ENCODE measurements at regions not wholly inside any gene's neighbourhood (a gene's known extent, or its start where the extent isn't known, plus 50 kb on each side); places are given as distances from the start of the nearest gene placed in this dataset.

DNA sequence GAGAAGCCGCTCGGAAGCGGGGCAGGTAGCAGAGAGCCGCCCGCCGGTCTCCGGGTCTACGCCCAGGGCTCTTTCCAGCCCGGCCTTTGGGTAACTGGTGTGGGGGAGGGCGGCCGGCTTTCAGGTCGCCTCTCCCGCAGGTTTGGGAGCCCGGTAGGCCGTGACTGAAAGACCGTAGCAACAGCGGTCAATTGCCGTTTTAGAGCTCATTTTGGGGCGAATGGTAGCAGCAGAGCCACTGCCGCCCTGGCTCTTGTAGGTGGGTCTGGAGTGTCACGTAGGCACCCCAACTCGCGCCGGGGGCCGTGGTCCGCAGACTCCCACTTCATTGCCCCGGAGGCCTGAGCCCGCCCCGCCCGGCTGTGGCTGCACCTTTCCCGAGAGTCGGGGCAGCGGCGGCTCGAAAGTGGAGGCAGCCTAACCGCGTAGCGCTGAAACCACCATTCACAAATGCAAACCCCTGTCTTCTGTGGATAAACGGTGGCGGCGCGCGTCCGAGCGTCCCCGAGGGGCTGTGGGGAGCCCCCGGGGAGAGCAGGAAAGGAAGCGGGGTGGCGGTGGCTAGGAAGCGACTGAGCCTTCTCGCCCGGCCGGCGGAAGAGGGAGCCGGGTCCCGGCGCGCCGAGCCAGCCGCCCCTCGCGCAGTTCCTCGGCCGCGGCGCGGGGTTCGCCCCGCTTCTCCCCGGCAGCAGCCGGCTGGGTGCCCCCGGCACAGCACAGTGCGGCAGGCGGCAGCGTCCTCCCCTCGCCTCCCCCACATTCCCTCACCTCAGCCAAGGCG, 2185.1 kb upstream of the TENM3 start:
- DNase-seq (ENCODE audit: low read depth): no peak

DNA sequence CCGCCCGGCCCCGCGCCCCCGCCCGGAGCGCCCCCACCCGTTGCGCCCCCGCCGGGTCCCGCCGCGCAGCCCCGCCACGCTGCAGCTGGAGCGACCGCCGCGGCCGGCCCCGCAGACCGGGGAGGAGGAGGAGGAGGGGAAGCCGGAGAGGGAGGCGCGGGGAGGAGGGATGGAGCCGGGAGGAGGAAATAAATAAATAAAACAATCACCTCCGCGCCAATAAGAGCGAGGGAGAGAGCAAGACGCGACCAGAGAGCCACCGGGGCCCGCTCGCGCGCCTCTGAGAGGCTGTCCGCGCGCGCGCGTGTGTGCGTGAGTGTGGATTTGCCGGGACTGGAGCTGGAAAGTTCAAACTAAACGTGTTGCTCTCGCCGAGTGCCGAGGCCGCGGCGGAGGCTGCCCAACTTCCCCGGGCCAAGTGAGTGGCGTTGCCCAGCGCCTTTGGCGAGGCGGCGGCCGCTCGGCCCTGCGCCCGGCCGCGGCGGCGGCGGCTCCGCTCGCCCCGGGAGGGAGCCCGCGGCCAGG, 2184.4 kb upstream of the TENM3 start:
- DNase-seq (ENCODE audit: low read depth): no peak

DNA sequence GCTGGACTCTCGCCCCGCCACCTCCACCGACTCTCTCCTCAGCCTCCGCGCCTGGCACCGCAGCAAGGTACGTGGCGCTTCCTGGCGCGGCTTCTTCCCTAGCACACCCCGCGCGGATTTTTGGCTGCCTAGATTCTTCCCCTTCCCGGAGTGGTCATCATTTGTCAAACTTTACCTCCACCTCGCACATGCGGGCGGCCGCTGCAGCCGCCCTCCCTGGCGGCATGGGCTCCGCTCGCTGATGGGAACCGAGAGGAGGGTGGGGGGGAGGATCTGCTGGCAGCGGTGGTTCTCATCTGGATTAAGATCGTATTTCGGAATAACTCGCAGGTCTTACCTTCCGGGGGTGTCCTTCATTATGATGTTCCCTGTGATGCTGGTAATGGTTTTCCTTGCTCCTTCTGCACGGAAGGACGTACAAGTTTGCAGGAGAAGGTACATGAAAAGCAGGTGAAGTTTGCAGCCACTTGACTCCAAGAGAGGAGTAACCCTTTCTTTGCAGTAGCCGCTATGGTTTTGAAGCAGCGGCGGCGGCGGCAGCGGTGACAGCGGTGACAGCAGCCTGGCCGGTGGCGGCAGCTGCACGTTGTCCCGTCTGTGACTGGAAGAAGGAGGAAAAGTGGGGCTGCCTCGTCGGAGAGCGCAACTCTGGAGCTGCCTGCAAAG, 2183.9 kb upstream of the TENM3 start:
- DNase-seq (ENCODE audit: low read depth): no peak

DNA sequence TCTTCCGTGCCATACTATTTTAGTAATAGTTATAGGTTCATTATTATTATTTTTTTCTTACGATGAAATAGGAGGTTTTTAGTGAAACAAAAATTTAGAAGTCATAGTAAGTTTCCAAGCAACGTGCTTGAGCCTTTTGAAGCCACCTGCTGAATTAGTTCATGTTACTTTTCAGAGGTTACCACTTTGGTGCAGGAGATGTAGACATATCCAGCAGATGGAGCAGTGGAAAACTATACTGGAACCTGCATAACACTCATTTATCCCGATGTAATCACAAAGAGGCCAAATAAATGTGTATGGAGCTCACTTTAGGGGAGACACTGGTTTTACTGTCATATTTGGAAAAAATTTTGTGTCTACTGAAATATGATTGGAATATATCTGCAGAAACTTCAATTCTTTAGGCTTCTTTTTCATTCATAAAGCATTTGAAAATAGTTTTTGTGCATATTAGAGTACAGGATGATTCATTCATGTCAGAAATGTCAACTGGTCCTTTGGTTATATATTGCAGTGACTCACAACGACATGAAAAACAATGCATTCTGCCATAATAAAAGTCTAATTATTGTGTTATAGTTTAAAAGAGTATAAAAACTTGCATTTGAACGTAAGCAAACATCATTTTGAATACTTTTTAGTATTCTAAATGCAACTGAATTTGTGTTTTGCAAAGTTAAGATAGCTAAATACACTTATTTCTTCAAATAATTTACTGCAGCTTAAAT, 2182.9 kb upstream of the TENM3 start:
- DNase-seq (ENCODE audit: low read depth): no peak

DNA sequence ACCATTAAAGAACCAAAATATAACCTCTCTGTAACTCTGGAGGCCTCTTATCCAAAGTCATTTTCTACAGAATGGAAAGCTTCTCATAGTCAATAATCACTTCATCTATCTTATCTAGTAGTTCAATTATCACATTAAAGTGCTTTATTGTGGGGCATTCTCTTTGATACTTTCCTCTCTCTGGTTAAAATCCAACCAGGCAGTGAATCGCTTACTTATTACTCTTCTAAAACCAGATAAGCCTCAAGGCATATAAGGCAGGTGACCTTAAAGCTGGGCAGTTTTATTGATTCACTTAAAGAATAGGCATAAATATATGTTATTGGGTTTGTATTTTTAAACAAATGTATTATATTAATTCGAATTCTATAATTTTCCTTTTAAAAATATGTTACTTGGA, 2162.1 kb upstream of the TENM3 start:
- no peak for DNase-seq (ENCODE audit: low read depth)

DNA sequence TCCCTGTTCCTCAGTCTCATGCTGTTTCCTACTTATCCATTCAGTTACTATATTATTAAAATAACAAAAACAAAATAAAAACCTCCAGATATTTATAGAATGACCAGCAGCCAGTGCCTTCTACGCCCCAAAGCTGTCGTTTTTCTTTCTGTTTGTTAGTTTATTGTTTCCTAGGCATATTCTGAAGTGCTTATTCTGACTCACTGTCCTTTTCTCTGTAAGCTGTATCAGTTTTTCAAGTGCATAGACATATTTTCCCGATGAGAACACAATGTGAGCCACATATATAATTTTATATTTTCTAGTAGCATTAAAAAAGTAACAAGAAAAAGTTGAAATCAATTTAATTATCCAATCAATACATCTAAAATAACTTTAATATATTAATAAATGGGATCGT, 2158.6 kb upstream of the TENM3 start:
- no peak for DNase-seq (ENCODE audit: low read depth)

DNA sequence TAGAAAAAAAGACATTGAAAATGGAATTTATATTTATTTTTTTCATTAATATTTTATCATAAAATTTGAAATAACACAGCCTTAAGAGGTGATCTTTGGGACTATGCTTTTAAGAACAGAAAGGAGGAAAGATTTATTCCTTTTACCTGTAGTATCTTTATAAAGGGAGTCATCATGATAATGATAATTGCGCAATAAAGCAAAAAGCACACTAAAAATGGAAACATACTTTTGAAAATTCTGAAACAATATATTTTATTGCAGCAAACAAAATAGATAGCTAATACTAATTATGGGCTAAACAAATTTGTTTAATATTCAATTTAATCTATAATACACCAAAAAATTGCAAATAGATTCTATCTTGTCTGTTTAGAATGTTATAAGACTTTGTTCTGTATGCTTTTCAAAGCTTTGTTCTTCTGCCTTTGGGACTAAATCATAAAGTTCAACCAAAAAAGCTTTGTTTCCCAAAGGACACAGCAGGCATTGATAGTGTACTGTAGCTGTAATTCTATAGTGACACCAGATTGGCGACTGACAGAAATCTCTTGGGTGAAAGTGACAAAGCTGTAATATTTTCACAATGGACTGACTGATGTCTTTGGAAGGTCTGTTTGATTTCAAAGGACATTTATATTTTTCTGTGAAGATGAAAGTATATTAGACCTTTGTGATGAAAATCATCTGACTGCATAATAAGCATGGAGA, 2156.6 kb upstream of the TENM3 start:
- no peak for DNase-seq (ENCODE audit: low read depth)

DNA sequence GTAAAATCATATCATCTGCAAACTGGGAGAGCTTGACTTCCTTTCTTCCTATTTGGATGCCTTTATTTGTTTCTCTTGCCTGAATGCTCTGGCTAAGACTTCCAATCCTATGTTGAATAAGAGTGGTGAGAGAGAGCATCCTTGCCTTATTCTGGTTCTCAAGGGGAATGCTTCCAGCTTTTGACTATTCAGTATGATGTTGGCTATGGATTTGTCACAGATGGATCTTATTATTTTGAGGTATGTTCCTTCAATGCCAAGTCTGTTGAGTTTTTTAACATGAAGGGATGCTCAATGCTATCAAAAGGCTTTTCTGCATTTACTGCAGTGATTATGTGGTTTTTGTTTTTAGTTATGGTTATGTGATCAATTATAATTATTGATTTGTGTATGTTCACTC, 2144.6 kb upstream of the TENM3 start:
- DNase-seq (ENCODE audit: low read depth): no peak

DNA sequence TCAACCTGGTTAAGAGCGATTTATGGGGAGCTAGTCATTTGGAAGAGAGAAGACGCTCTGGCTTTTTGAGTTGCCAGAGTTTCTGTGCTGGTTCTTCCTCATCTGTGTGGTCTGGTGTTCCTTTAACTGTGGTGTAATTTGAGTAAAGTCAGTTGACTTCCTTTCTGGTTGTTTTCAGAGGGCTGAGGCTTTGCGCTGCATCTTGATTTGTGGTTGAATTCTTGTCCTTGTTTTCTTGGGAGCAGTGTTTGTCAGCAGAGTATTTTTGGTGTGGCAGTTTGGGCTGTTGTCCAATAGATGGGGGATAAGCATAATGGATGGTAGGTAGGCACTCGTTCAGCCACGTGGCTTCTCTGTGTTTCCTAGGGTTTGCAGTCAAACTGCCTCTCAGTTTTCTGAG, 2143.2 kb upstream of the TENM3 start:
- DNase-seq (ENCODE audit: low read depth): no peak

DNA sequence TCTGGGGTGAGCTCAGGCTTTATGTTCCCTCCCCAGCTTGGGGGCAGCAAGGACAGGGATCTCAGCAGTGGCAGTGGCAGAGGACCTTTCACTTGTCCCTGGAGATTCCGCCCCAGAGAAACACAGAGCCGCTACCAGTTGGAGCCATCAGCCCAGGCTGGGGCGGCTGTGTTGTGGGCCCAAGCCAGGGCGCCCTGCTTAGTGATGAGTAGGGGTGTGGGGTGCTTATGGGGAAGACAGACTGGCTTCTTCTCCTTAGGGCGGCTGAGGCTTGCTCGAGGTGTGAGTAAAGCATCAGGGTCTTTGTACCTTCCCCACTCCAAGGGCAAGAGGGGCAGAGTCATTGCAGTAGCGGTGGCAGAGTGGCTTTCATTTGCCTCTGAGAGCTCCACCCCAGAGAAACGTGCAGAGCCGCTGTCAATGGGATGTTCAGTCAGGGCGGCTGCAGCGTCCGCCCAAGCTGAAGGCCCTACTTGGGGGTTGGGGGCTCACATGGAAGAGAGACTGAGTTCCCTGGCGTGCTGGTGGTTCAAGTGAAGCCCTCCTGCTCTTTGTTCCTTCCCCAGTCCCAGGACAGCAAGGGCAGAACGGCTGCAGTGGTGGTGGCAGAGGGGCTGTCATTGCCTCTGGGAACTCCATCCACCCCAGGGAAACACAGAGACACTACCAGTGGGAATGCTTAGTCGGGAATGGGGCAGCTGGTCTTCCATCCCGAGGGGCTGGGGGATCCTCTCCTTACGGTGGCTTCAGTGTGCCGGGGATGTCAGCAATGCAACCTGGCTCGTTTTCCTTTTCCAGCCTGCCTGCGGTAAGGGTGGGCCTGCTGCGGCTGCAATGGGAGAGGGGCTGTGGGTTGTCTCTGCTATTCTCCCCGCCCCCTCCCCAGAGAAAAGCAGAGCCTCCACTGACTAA, 2142.5 kb upstream of the TENM3 start:
- DNase-seq (ENCODE audit: low read depth): no peak

DNA sequence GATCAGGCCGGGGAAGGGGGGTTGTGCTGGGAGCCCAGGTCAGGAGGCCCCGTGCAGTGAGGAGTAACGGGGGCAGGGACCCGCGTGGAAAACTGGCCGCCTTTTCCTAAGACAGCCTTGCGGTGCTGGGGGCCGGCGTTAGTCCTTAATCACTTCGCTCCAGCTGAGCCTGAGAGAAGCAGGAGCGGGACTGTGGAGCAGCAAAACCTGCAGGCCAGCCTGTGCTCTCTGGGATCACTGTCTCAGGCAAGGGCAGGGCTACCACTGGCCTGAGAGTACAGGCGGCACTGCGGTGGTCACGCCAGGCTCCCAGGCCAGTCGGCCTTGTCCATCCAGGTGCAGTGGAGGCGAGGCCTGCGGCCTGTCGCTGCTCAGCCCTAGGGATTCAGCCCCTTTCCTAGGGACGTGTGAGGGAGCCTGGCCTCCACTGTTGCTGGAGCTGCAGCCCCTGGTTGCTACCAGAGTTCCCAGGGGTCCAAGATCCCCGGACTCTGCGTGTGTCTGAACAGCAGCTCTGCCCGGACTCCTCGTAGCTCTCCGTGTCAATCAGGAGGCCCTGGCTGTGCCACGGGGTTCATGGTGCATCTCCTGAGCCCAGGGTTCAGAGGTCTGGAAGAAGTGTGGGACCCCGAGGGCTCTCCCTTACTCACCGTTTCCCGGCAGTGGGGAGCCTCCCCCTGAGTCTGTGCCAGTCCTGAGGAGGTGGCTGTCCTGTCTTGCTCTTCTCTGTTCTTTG, 2141.7 kb upstream of the TENM3 start:
- DNase-seq (ENCODE audit: low read depth): no peak

DNA sequence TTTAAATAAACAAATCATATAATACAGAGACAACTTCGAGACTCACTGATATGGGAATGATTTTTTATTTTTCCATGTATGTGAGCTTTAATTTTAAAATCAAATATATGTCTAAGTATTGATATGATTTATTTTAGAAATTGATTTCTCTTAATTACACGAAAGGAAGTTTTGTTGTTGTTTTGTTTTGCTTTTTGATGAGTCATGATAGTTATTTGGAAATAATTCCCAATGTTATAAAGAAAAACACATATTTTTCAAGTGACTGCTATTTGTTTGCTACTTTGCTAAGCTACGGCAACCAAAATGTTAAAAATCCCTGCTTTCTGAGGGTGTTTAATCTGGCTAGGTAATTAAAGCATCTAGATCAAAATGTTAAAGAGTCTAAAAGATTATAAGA, 2139.4 kb upstream of the TENM3 start:
- DNase-seq (ENCODE audit: low read depth): no peak

DNA sequence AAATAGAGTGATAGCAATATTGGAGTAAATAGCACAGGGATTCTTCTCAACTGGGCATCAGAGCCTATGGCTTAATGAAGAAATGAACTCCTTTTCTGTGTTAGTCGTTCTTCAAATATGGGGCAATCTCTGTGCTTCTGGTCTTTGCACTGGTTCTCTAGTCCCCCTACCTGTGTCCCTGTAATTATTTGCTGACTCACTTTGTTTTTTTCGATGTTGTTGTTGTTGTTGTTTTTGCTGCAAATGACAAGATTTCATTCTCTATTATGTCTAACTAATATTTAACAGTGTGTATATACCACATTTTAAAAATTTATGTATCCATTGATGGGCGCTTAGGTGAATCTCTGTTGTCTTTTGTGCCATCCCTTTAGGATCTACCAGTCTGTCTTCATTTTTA, 2137.8 kb upstream of the TENM3 start:
- DNase-seq (ENCODE audit: low read depth): no peak

DNA sequence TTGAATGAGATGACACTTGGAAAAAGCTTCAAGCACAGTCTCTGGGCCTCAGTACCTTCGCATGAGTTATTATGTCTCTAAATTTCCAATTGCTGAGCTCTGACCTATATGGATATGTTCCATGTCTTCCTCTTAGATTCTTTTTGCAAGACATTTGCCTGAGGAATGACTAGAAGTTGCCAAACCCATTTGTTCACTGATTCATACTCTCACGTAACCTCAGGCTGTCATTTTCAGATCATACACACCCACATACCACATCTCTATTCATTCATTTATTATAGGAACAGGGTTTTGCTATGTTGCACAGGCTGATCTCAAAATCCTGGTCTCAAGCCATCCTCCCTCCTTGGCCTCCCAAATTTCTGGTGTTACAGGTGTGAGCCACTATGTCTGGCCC, 2137.1 kb upstream of the TENM3 start:
- no peak for DNase-seq (ENCODE audit: low read depth)

DNA sequence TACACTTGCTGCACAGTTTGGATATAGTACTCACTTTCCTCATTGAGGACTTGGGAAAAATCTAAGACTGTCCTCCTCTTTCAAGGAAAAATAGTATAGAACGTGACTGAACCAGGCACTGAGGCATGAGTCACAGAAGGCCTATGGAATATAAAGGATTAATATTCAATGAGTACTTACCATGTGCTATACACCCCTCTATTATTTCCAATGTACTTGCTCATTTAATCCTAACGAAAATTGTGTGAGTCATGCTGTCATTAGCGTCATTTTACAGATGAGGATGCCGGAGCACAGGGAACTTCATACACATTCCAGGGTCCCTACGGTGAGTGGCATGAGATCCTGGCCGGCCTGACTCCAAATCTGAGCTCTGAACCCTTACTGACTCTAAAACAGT, 2136.2 kb upstream of the TENM3 start:
- DNase-seq (ENCODE audit: low read depth): no peak

DNA sequence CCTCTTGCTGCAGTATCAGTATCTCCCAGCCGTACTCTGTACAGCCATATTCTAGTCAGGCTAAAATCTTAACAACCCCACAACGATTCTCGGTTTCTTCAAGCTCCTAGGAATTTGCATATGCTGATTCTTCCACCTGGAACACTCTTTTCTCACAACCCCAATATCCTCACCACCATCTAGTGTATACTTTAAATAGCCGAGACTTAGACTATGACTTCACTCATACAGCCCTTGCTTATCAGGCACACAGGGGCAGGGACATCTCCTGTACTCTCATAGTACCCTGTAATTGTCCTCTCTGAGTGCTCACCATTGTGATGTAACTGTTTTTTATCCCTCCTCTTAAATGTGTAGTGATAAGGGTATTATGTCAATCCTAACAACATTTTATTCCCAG, 2126.4 kb upstream of the TENM3 start:
- DNase-seq (ENCODE audit: low read depth): no peak

DNA sequence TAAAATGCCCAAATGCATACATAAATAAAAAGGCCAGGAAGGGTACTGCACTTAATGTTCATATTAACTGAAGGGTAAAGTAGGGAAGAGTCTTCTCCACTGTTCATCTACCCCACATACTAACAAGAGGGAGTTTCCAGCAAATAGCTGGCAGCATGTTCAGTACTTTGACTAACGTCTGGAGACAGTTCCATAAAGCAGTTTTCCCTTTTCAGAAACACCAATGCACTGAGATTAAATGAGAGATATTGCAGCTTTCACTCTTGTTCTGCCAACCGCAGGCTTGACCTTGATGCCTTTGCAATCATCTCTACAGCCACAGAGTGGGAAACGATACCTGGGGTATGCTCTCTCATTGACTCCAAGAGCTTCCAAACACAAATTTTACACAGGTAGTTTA, 2123.1 kb upstream of the TENM3 start:
- no peak for DNase-seq (ENCODE audit: low read depth)

DNA sequence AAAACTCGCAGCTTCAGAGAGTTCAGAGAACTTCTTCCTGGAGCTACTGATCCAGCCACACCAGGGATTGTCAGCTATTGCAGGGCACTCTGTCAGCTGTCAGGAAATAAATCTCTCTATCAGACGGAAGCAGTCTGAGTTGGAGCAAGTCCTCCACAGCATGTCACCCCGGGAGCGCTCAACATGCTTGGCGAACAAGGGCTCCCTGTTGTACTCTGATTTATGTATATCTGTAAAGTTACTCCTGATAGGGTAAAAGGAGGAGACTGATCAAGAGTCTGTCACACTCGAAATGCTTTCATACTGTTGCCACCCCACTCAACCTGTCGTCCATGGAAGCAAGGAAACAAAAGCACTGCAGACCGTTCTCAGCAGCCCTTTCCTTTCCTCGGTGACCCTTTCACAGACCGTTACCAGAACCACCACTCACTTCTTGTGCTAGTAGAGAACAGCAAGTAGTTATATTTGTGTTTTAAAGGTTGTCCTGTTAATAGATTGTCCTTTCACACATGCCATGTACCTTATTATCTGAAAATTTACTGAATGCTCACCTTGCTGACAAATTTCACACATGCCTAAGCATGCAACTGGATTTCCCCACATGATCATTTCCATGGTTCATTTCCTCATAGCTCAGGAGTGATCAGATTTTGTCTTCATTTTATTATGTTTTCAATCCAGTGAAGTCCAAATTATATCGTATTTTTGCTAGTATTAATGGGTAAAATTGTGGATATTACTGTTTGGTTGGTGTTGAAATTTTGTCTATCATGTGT, 2108.9 kb upstream of the TENM3 start:
- DNase-seq (ENCODE audit: low read depth): no peak

DNA sequence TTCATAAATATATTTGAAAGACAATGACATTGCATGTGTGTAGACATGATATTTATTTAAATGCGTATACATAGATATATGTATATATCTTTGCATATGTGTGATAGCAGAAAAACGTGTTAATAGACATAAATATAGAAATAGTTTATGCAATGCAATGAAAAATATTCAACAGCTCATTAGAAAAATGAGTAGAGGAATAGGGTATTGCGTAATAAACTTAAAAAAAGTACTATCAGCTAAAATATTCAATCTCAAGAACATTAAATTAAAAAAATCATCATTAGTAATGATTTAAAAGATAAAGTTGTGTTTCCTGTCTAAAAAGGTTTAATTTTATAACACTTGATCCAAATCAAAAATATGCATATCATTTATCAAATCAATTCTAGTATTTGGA, 2101.5 kb upstream of the TENM3 start:
- DNase-seq (ENCODE audit: low read depth): no peak

DNA sequence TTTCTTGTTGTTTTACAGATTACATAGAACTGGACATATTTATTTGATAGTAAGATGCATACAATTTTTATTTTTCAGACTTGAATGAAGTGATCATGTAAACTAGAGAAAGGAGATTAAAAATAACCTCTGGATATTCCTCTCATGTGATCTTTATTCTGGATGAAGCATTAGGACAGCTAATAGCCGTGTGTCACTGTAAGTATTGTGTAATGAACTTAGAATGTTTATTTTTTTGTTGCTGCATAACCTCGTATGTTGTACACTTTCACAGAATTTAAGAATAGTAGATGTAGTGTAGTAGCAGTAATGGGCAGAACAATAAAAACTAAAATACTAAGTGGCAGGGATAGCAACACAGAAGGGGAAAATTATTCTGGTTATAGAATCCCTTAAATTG, 2094.5 kb upstream of the TENM3 start:
- no peak for DNase-seq (ENCODE audit: low read depth)

All from stromal cell of bone marrow (primary cell).